HEK293 (cell line): ENCODE measurements at regions not wholly inside any gene's neighbourhood (a gene's known extent, or its start where the extent isn't known, plus 50 kb on each side); places are given as distances from the start of the nearest gene placed in this dataset.

Source experiments
- CTCF ChIA-PET: fragments of 350-600 bp; formaldehyde crosslinking; extraction: SDS; loops from one replicate; lab custom pipeline; 2021; ENCODE audit warnings: antibody characterized with exemption; lab: Yijun Ruan, JAX
- POLR2A ChIA-PET: fragments of 300-600 bp; formaldehyde crosslinking; extraction: SDS; loops from one replicate; lab custom pipeline; 2020; ENCODE audit warnings: antibody characterized with exemption, inconsistent platforms; lab: Yijun Ruan, JAX
- H3K27ac ChIP-seq: fragments of 200-500 bp; sonication (Bioruptor generic); 2 replicates; pipeline ENCODE4 v1.5.1; 2014; ENCODE audit warnings: low read depth, low read length, control low read depth, inconsistent platforms; ENCODE audit errors: extremely low read depth
- H3K36me3 ChIP-seq, 2 experiments: fragments of 200-500 bp in 1 of 2; sonication (Bioruptor generic) in 1 of 2; 1 replicate in 1 of 2; 2 replicates in 1 of 2; pipeline ENCODE4 v1.5.1; 2014 to 2017; ENCODE audit warnings: inconsistent platforms in 2 of 2, low read length in 2 of 2; ENCODE audit not compliant: control insufficient read depth in 2 of 2, insufficient read depth in 1 of 2
- H3K4me1 ChIP-seq: fragments of 200-500 bp; sonication (Bioruptor generic); 2 replicates; pipeline ENCODE4 v1.5.1; 2014; ENCODE audit warnings: mild to moderate bottlenecking, low read length, inconsistent platforms; ENCODE audit not compliant: control insufficient read depth, insufficient read depth
- H3K4me3 ChIP-seq: 2 replicates; pipeline ENCODE4 v1.5.1; 2011; ENCODE audit warnings: low read depth, mild to moderate bottlenecking, control low read depth, low read length, moderate library complexity
- H3K9me3 ChIP-seq: fragments of 200-500 bp; sonication (Bioruptor generic); 2 replicates; pipeline ENCODE4 v1.5.1; 2014; ENCODE audit warnings: low read depth, low read length, inconsistent platforms; ENCODE audit not compliant: control insufficient read depth, insufficient read depth
- FEZF1 ChIP-seq: fragments of 450-650 bp; formaldehyde crosslinking; IDR thresholded peaks from 2 replicates; pipeline ENCODE4 v1.5.1; 2016; ENCODE audit warnings: missing biosample characterization, missing genetic modification characterization
- GLIS2 ChIP-seq: fragments of 450-650 bp; formaldehyde crosslinking; IDR thresholded peaks from 2 replicates; pipeline ENCODE4 v1.5.1; 2016; ENCODE audit warnings: missing biosample characterization, missing genetic modification characterization
- MZF1 ChIP-seq: fragments of 450-650 bp; formaldehyde crosslinking; IDR thresholded peaks from 2 replicates; pipeline ENCODE4 v1.5.1; 2017; ENCODE audit warnings: missing biosample characterization, missing genetic modification characterization, borderline replicate concordance
- OSR2 ChIP-seq: fragments of 450-650 bp; formaldehyde crosslinking; IDR thresholded peaks from 2 replicates; pipeline ENCODE4 v1.5.1; 2016; ENCODE audit warnings: missing biosample characterization, missing genetic modification characterization
- SALL2 ChIP-seq: fragments of 450-650 bp; formaldehyde crosslinking; IDR thresholded peaks from 2 replicates; pipeline ENCODE4 v1.5.0; 2017; ENCODE audit warnings: missing biosample characterization, mild to moderate bottlenecking, missing genetic modification characterization, borderline replicate concordance
- SP2 ChIP-seq: fragments of 450-650 bp; formaldehyde crosslinking; IDR thresholded peaks from 2 replicates; pipeline ENCODE4 v1.5.1; 2016; ENCODE audit warnings: missing biosample characterization, missing genetic modification characterization
- SP7 ChIP-seq: fragments of 450-650 bp; formaldehyde crosslinking; IDR thresholded peaks from 2 replicates; pipeline ENCODE4 v1.5.1; 2016; ENCODE audit warnings: missing biosample characterization, missing genetic modification characterization
- ZBTB48 ChIP-seq: fragments of 450-650 bp; formaldehyde crosslinking; IDR thresholded peaks from 2 replicates; pipeline ENCODE4 v1.5.1; 2016; ENCODE audit warnings: missing biosample characterization, missing genetic modification characterization
- ZBTB6 ChIP-seq: fragments of 450-650 bp; formaldehyde crosslinking; IDR thresholded peaks from 2 replicates; pipeline ENCODE4 v1.5.1; 2017; ENCODE audit warnings: missing biosample characterization, missing genetic modification characterization
- ZFP3 ChIP-seq: fragments of 450-650 bp; formaldehyde crosslinking; IDR thresholded peaks from 2 replicates; pipeline ENCODE4 v1.5.1; 2016; ENCODE audit warnings: low read depth, missing biosample characterization, missing genetic modification characterization
- ZFP41 ChIP-seq: fragments of 450-650 bp; formaldehyde crosslinking; IDR thresholded peaks from 2 replicates; pipeline ENCODE4 v1.5.1; 2016; ENCODE audit warnings: missing biosample characterization, missing genetic modification characterization, borderline replicate concordance
- ZNF26 ChIP-seq: fragments of 450-650 bp; formaldehyde crosslinking; IDR thresholded peaks from 2 replicates; pipeline ENCODE4 v1.5.1; 2016; ENCODE audit warnings: missing biosample characterization, missing genetic modification characterization
- ZNF37A ChIP-seq: fragments of 450-650 bp; IDR thresholded peaks from 2 replicates; pipeline ENCODE4 v1.5.1; 2018; ENCODE audit warnings: missing biosample characterization, missing genetic modification characterization
- ZNF391 ChIP-seq: fragments of 450-650 bp; formaldehyde crosslinking; IDR thresholded peaks from 2 replicates; pipeline ENCODE4 v1.5.1; 2016; ENCODE audit warnings: low read depth, missing biosample characterization, missing genetic modification characterization, borderline replicate concordance
- ZNF423 ChIP-seq: fragments of 450-650 bp; formaldehyde crosslinking; IDR thresholded peaks from 2 replicates; pipeline ENCODE4 v1.5.1; 2016; ENCODE audit warnings: missing biosample characterization, missing genetic modification characterization
- ZNF518A ChIP-seq: fragments of 450-650 bp; formaldehyde crosslinking; conservative IDR thresholded peaks from 2 replicates; pipeline ENCODE4 v1.5.1; 2016; ENCODE audit warnings: low read depth, missing biosample characterization, missing genetic modification characterization
- ZNF521 ChIP-seq: fragments of 450-650 bp; formaldehyde crosslinking; IDR thresholded peaks from 2 replicates; pipeline ENCODE4 v1.5.1; 2017; ENCODE audit warnings: missing biosample characterization, mild to moderate bottlenecking, missing genetic modification characterization
- ZNF548 ChIP-seq: fragments of 450-650 bp; formaldehyde crosslinking; IDR thresholded peaks from 2 replicates; pipeline ENCODE4 v1.5.1; 2016; ENCODE audit warnings: missing biosample characterization, missing genetic modification characterization
- ZNF558 ChIP-seq: fragments of 450-650 bp; formaldehyde crosslinking; IDR thresholded peaks from 2 replicates; pipeline ENCODE4 v1.5.1; 2016; ENCODE audit warnings: missing biosample characterization, missing genetic modification characterization
- ZNF596 ChIP-seq: fragments of 450-650 bp; IDR thresholded peaks from 2 replicates; pipeline ENCODE4 v1.5.0; 2018; ENCODE audit warnings: missing biosample characterization, mild to moderate bottlenecking, missing genetic modification characterization, moderate library complexity
- ZNF624 ChIP-seq: fragments of 450-650 bp; formaldehyde crosslinking; IDR thresholded peaks from 2 replicates; pipeline ENCODE4 v1.5.1; 2017; ENCODE audit warnings: missing biosample characterization, missing genetic modification characterization
- ZNF707 ChIP-seq: fragments of 450-650 bp; formaldehyde crosslinking; IDR thresholded peaks from 2 replicates; pipeline ENCODE4 v1.5.1; 2016; ENCODE audit warnings: missing biosample characterization, missing genetic modification characterization
- ZNF776 ChIP-seq: fragments of 450-650 bp; formaldehyde crosslinking; IDR thresholded peaks from 2 replicates; pipeline ENCODE4 v1.5.0; 2017; ENCODE audit warnings: missing biosample characterization, missing genetic modification characterization, borderline replicate concordance
- TF ChIP-seq, protein P1 (sequence below): fragments of 450-650 bp; formaldehyde crosslinking; IDR thresholded peaks from 2 replicates; pipeline ENCODE4 v1.5.1; 2017; ENCODE audit warnings: missing biosample characterization, mild to moderate bottlenecking, missing genetic modification characterization, moderate library complexity
- TF ChIP-seq, protein P2 (sequence below): fragments of 450-650 bp; formaldehyde crosslinking; IDR thresholded peaks from 2 replicates; pipeline ENCODE4 v1.5.1; 2016; ENCODE audit warnings: missing biosample characterization, missing genetic modification characterization

- TF ChIP-seq ZBTB48 (tag by site-specific recombination) = no peak
- no peak for TF ChIP-seq SP2 (tag by site-specific recombination)
- no peak for TF ChIP-seq ZNF548 (tag by site-specific recombination)
- no peak for TF ChIP-seq ZFP3 (tag by site-specific recombination)
- TF ChIP-seq ZBTB6 = no peak
- TF ChIP-seq ZNF423 (tag by site-specific recombination) = no peak
- TF ChIP-seq ZNF521 (tag by site-specific recombination) = no peak
- TF ChIP-seq ZNF391 = no peak
- TF ChIP-seq, protein P1, sequence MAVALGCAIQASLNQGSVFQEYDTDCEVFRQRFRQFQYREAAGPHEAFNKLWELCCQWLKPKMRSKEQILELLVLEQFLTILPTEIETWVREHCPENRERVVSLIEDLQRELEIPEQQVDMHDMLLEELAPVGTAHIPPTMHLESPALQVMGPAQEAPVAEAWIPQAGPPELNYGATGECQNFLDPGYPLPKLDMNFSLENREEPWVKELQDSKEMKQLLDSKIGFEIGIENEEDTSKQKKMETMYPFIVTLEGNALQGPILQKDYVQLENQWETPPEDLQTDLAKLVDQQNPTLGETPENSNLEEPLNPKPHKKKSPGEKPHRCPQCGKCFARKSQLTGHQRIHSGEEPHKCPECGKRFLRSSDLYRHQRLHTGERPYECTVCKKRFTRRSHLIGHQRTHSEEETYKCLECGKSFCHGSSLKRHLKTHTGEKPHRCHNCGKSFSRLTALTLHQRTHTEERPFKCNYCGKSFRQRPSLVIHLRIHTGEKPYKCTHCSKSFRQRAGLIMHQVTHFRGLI (tag by site-specific recombination) = no peak
- TF ChIP-seq ZNF707 (tag by site-specific recombination) = no peak
- TF ChIP-seq OSR2 (tag by site-specific recombination) = no peak
- TF ChIP-seq ZNF518A (tag by site-specific recombination) = no peak
- TF ChIP-seq MZF1 (tag by site-specific recombination) = no peak
- Histone ChIP-seq H3K4me3 (no peak overlapping the region), H3K27ac (no peak overlapping the region), H3K36me3 (no peaks in the 10 kb centered on the region), H3K9me3 (no peaks in the 10 kb centered on the region), H3K4me1 (no peaks in the 10 kb centered on the region)
- ChIA-PET CTCF (no interaction called here), POLR2A (no interaction called here)
Measured at GRCh38 chr12:118781692-118782091, 199.6 kb upstream of the SRRM4 start.

GRCh38 chr12:118783703-118784102, 197.6 kb upstream of the SRRM4 start:
- no peak overlapping the region for H3K4me3 ChIP-seq
- no peaks in the 10 kb centered on the region for H3K36me3 ChIP-seq
- ChIA-PET CTCF (no interaction called here), POLR2A (no interaction called here)
- H3K27ac ChIP-seq = no peak overlapping the region
- H3K4me1 ChIP-seq = no peaks in the 10 kb centered on the region
- no peaks in the 10 kb centered on the region for H3K9me3 ChIP-seq
- TF ChIP-seq ZNF624 (tag by site-specific recombination) (no peak), ZNF776 (tag by site-specific recombination) (no peak), ZFP41 (tag by site-specific recombination) (no peak), ZNF596 (tag by site-specific recombination) (no peak), ZNF558 (no peak), GLIS2 (tag by site-specific recombination) (no peak), FEZF1 (tag by site-specific recombination) (no peak), ZNF37A (no peak), SP7 (tag by site-specific recombination) (no peak), SALL2 (no peak), ZNF26 (tag by site-specific recombination) (no peak)
- TF ChIP-seq, protein P2, sequence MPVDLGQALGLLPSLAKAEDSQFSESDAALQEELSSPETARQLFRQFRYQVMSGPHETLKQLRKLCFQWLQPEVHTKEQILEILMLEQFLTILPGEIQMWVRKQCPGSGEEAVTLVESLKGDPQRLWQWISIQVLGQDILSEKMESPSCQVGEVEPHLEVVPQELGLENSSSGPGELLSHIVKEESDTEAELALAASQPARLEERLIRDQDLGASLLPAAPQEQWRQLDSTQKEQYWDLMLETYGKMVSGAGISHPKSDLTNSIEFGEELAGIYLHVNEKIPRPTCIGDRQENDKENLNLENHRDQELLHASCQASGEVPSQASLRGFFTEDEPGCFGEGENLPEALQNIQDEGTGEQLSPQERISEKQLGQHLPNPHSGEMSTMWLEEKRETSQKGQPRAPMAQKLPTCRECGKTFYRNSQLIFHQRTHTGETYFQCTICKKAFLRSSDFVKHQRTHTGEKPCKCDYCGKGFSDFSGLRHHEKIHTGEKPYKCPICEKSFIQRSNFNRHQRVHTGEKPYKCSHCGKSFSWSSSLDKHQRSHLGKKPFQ = no peak
